HUES6 (cell line): ENCODE measurements at regions not wholly inside any gene's neighbourhood (a gene's known extent, or its start where the extent isn't known, plus 50 kb on each side); places are given as distances from the start of the nearest gene placed in this dataset.
"Not testable (repeated sequence)": the region's sequence is repeated elsewhere in the genome, so short reads cannot be mapped to it uniquely, and the experiment has no call there.

Experiments used
- H3K27ac ChIP-seq: 2 replicates; pipeline ENCODE4 v1.7.0; 2013; ENCODE audit warnings: low read depth, mild to moderate bottlenecking, low read length, inconsistent platforms
- H3K27me3 ChIP-seq: 2 replicates; pipeline ENCODE4 v1.6.1; 2013; ENCODE audit warnings: low read length; ENCODE audit not compliant: control insufficient read depth, insufficient read depth
- H3K36me3 ChIP-seq: 2 replicates; pipeline ENCODE4 v1.6.1; 2013; ENCODE audit warnings: low read length; ENCODE audit not compliant: control insufficient read depth, insufficient read depth
- H3K4me1 ChIP-seq: 2 replicates; pipeline ENCODE4 v1.6.1; 2013; ENCODE audit warnings: low read length; ENCODE audit not compliant: control insufficient read depth, insufficient read depth
- H3K4me3 ChIP-seq: 2 replicates; pipeline ENCODE4 v1.5.1; 2013; ENCODE audit warnings: low read depth, low read length
- H3K9ac ChIP-seq: one replicate; pipeline ENCODE4 v1.6.1; 2013; ENCODE audit warnings: mild to moderate bottlenecking, low read length
- H3K9me3 ChIP-seq: 2 replicates; pipeline ENCODE4 v1.6.1; 2013; ENCODE audit warnings: low read depth, low read length; ENCODE audit not compliant: control insufficient read depth, insufficient read depth

- H3K36me3 ChIP-seq, result no peaks in the 10 kb centered on the region
- no peak overlapping the region for H3K27ac ChIP-seq
- no peaks in the 10 kb centered on the region for H3K27me3 ChIP-seq
- no peak overlapping the region for H3K9ac ChIP-seq
- H3K4me1 ChIP-seq, result no peaks in the 10 kb centered on the region; the same call in 1 of the 2 replicates
- H3K4me3 ChIP-seq, result no peak overlapping the region
- H3K9me3 ChIP-seq, result no peaks in the 10 kb centered on the region
Observed at GRCh38 chr5:87136733-87137132, 130.9 kb upstream of the RASA1 start.

- Histone ChIP-seq H3K9ac (no peak overlapping the region), H3K4me1 (no peaks in the 10 kb centered on the region; the same call in 1 of the 2 replicates), H3K27ac (no peak overlapping the region), H3K36me3 (no peaks in the 10 kb centered on the region), H3K9me3 (no peaks in the 10 kb centered on the region), H3K4me3 (no peak overlapping the region), H3K27me3 (no peaks in the 10 kb centered on the region)
Observed at GRCh38 chr5:87137283-87137682, 130.4 kb upstream of the RASA1 start.

- Histone ChIP-seq H3K27me3 (no peaks in the 10 kb centered on the region), H3K27ac (no peak overlapping the region), H3K9ac (no peak overlapping the region), H3K9me3 (no peaks in the 10 kb centered on the region), H3K36me3 (no peaks in the 10 kb centered on the region), H3K4me1 (no peaks in the 10 kb centered on the region; the same call in 1 of the 2 replicates), H3K4me3 (no peak overlapping the region)
Observed at GRCh38 chr5:87138091-87138805, 129.4 kb upstream of the RASA1 start.

GRCh38 chr5:87139795-87140194 is 127.9 kb upstream of the RASA1 start:
- Histone ChIP-seq H3K36me3 (no peaks in the 10 kb centered on the region), H3K9ac (no peak overlapping the region), H3K27ac (no peak overlapping the region), H3K4me3 (no peak overlapping the region), H3K9me3 (no peaks in the 10 kb centered on the region), H3K4me1 (no peaks in the 10 kb centered on the region; the same call in 1 of the 2 replicates), H3K27me3 (no peaks in the 10 kb centered on the region)

GRCh38 chr5:87141544-87141943 is 126.1 kb upstream of the RASA1 start:
- Histone ChIP-seq H3K4me3 (no peak overlapping the region), H3K27me3 (no peaks in the 10 kb centered on the region), H3K4me1 (no peaks in the 10 kb centered on the region), H3K36me3 (no peaks in the 10 kb centered on the region), H3K9ac (no peak overlapping the region), H3K9me3 (no peaks in the 10 kb centered on the region), H3K27ac (no peak overlapping the region)

- not testable (repeated sequence) for H3K36me3 ChIP-seq, H3K4me3 ChIP-seq, H3K27ac ChIP-seq
Observed at GRCh38 chr5:87145853-87146252, 121.8 kb upstream of the RASA1 start.

GRCh38 chr5:87147441-87147840 is 120.2 kb upstream of the RASA1 start:
- no peaks in the 10 kb centered on the region for H3K9me3 ChIP-seq
- H3K4me1 ChIP-seq, result no peaks in the 10 kb centered on the region
- H3K27ac ChIP-seq, result no peak overlapping the region
- H3K9ac ChIP-seq, result no peak overlapping the region
- no peaks in the 10 kb centered on the region for H3K27me3 ChIP-seq
- H3K36me3 ChIP-seq, result no peaks in the 10 kb centered on the region
- H3K4me3 ChIP-seq, result no peak overlapping the region

More at GRCh38 chr5:87145853-87146252, 121.8 kb upstream of the RASA1 start:
- H3K9me3 ChIP-seq, H3K27me3 ChIP-seq, H3K9ac ChIP-seq, H3K4me1 ChIP-seq: not testable (repeated sequence)

- Histone ChIP-seq H3K27ac (no peak overlapping the region), H3K4me3 (no peak overlapping the region), H3K36me3 (no peaks in the 10 kb centered on the region), H3K9me3 (no peaks in the 10 kb centered on the region), H3K4me1 (no peaks in the 10 kb centered on the region), H3K27me3 (no peaks in the 10 kb centered on the region), H3K9ac (no peak overlapping the region)
Observed at GRCh38 chr5:87150630-87151029, 117.1 kb upstream of the RASA1 start.

- H3K9me3 ChIP-seq, result no peaks in the 10 kb centered on the region
- H3K4me1 ChIP-seq, result no peaks in the 10 kb centered on the region
Observed at GRCh38 chr5:87151547-87151946, 116.1 kb upstream of the RASA1 start.

GRCh38 chr5:87152886-87153285 is 114.8 kb upstream of the RASA1 start:
- Histone ChIP-seq H3K4me1 (no peaks in the 10 kb centered on the region), H3K4me3 (no peak overlapping the region), H3K9me3 (no peaks in the 10 kb centered on the region), H3K27me3 (no peaks in the 10 kb centered on the region), H3K36me3 (no peaks in the 10 kb centered on the region), H3K9ac (no peak overlapping the region), H3K27ac (no peak overlapping the region)

More at GRCh38 chr5:87151547-87151946, 116.1 kb upstream of the RASA1 start:
- Histone ChIP-seq H3K27ac (no peak overlapping the region), H3K36me3 (no peaks in the 10 kb centered on the region), H3K9ac (no peak overlapping the region), H3K27me3 (no peaks in the 10 kb centered on the region), H3K4me3 (no peak overlapping the region)

GRCh38 chr5:87154191-87154590 is 113.5 kb upstream of the RASA1 start:
- Histone ChIP-seq H3K36me3 (no peaks in the 10 kb centered on the region), H3K9me3 (no peaks in the 10 kb centered on the region), H3K27me3 (no peaks in the 10 kb centered on the region), H3K27ac (no peak overlapping the region), H3K4me1 (no peaks in the 10 kb centered on the region), H3K9ac (no peak overlapping the region), H3K4me3 (no peak overlapping the region)
